ENCODE measurements at regions not wholly inside any gene's neighbourhood (a gene's known extent, or its start where the extent isn't known, plus 50 kb on each side); places are given as distances from the start of the nearest gene placed in this dataset.

- DNase-seq (ENCODE audit: low read depth, low spot score) (no peak), FAIRE-seq (no peak)
- dilution Hi-C loops (cut with MboI; ENCODE audit: extremely low pct_ligation_motif_present, low sequenced_read_pairs), result no loop called here
- intact Hi-C loops (cut with micrococcal nuclease), result no loop called here
- no peak overlapping the region for H3K27ac ChIP-seq (ENCODE audit: insufficient read depth, low read depth, low read length)
- TF ChIP-seq FOS (IDR thresholded peaks at IDR 0.05; ENCODE audit: borderline replicate concordance, insufficient read depth, low read length) (no peak), CTCF (IDR thresholded peaks at IDR 0.05; ENCODE audit: extremely low read depth in 1 of 2, insufficient read depth in 1 of 2, low read depth in 1 of 2, low read length in 2 of 2) (no peak), POLR2AphosphoS5 (IDR thresholded peaks at IDR 0.05; ENCODE audit: insufficient read depth, low read depth, low read length) (no peak), EZH2 (IDR thresholded peaks at IDR 0.05; ENCODE audit: borderline replicate concordance, low read depth, low read length, severe bottlenecking) (no peak), JUN (IDR thresholded peaks at IDR 0.05; ENCODE audit: borderline replicate concordance, insufficient read depth, insufficient read length, low read depth) (no peak), MYC (IDR thresholded peaks at IDR 0.05; ENCODE audit: low read depth, low read length) (no peak), GATA2 (IDR thresholded peaks at IDR 0.05; ENCODE audit: insufficient read depth, insufficient read length, low read depth, low read length) (no peak), POLR2A (IDR thresholded peaks at IDR 0.05; ENCODE audit: low read depth, low read length) (no peak)
- no peak overlapping the region for H3K4me2 ChIP-seq (ENCODE audit: insufficient read depth, low read length)
- H3K4me1 ChIP-seq (ENCODE audit: control insufficient read depth, extremely low read depth, insufficient read depth, low read length), result no peaks in the 10 kb centered on the region
- POLR2A ChIA-PET, result no interaction called here
- H3K9ac ChIP-seq (replicated peaks; ENCODE audit: extremely low read depth, insufficient read depth, low read length), result no peak overlapping the region
- no peaks in the 10 kb centered on the region for H3K9me1 ChIP-seq (replicated peaks; ENCODE audit: control insufficient read depth, extremely low read depth, insufficient read depth, low read length)
- H3K27me3 ChIP-seq (ENCODE audit: control insufficient read depth in 2 of 2, insufficient read depth in 2 of 2, low read length in 2 of 2), result no peaks in the 10 kb centered on the region
- H3K36me3 ChIP-seq (ENCODE audit: control insufficient read depth in 2 of 2, extremely low read depth in 1 of 2, insufficient read depth in 2 of 2, low read length in 2 of 2), result no peaks in the 10 kb centered on the region
- BruUV-seq (replicated peaks), result no TSS peak
- no peak overlapping the region for H2AFZ ChIP-seq (ENCODE audit: low read depth, low read length)
- H3K4me3 ChIP-seq (replicated peaks in 1 of 3; ENCODE audit: insufficient read depth in 1 of 3, low read depth in 1 of 3, low read length in 3 of 3), result no peak overlapping the region
- CTCF ChIA-PET, result no interaction called here
- H4K20me1 ChIP-seq (replicated peaks; ENCODE audit: control insufficient read depth, extremely low read depth, insufficient read depth, low read length), result no peaks in the 10 kb centered on the region
- no peaks in the 10 kb centered on the region for H3K79me2 ChIP-seq (ENCODE audit: control insufficient read depth, insufficient read depth, low read length)
- H3K9me3 ChIP-seq (replicated peaks; ENCODE audit: control insufficient read depth, insufficient read depth, low read length), result no peaks in the 10 kb centered on the region
These were observed 174.5 kb upstream of the MXRA5 start for GRCh38 chrX:3520982-3521381.
